HG03439 (cell line): ENCODE measurements at regions not wholly inside any gene's neighbourhood (a gene's known extent, or its start where the extent isn't known, plus 50 kb on each side); places are given as distances from the start of the nearest gene placed in this dataset.
"Not testable (repeated sequence)": the region's sequence is repeated elsewhere in the genome, so short reads cannot be mapped to it uniquely, and the experiment has no call there.

Experiments
- ATAC-seq: cut with Tn5 transposase; IDR thresholded peaks from one replicate; pipeline ENCODE4 v1.9.1; 2021; ENCODE audit warnings: mild to moderate bottlenecking, moderate library complexity; ENCODE audit not compliant: unreplicated experiment

- not testable (repeated sequence) for ATAC-seq
These were observed 126.2 kb upstream of the TGFBR2 start for GRCh38 chr3:30480156-30480555.

- ATAC-seq, result no peak
These were observed 125.8 kb upstream of the TGFBR2 start for GRCh38 chr3:30480587-30480986.

DNA sequence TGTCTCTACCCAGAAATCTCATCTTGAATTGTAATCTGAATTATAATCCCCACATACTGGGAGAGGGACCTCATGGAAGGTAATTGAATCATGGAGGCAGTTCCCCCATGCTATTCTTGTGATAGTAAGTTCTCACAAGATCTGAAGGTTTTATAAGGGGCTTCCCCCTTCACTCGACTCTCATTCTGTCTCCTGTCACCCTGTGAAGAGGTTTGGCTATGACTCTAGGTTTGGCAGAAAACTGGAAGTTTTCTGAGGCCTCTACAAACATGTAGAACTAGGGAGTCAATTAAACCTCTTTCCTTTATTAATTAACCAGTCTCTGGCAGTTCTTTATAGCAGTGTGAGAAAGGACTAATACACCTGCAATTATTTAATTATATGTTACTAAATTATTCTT lies 125.2 kb upstream of the TGFBR2 start:
- ATAC-seq, result no peak

DNA sequence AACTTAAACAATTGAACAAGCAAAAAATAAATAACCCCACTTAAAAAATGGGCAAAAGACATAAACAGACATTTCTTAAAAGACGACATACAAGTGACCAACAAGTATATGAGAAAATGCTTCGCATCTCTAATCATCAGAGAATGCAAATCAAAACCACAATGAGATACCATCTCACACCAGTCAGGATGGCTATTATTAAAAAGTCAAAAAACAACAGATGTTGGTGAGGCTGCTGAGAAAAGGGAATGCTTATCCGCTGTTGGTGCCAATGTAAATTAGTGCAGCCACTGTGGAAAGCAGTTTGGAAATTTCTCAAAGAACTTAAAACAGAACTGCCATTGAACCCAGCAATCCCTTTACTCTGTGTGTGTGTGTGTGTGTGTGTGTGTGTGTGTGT lies 122.2 kb upstream of the TGFBR2 start:
- not testable (repeated sequence) for ATAC-seq

- ATAC-seq, result no peak
These were observed 120.0 kb upstream of the TGFBR2 start for GRCh38 chr3:30486368-30486767.

DNA sequence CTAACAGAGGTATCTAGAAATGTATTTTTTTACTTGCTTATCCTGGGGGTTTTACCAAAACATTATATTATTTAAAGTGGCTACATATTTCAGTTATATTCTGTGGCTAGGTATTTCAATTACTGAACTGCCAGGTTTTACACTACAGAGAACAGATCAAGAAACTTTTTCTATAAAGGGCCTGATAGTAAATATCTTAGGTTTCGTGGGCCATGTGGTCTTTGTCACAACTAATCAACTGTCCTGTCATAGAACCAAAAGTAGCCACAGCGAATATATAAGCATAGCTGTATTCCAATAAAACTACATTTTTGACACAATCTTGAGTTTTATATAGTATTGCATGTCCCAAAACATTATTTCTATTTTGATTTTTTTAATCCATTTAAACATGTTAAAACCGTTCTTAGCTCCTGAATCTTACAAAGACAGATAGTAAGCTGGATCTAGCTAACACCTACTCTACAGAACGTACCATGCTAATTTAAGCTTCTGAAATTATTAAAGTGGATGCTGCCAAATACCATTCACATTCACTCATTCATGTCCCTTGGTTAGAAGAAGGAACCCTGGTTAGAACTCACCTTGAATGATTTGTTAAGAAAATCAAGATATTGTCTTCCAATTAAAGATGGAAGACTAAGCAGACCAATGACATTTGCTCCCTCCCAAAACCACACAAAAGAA lies 118.2 kb upstream of the TGFBR2 start:
- no peak for ATAC-seq

GRCh38 chr3:30492322-30493192 lies 113.8 kb upstream of the TGFBR2 start:
- no peak for ATAC-seq

DNA sequence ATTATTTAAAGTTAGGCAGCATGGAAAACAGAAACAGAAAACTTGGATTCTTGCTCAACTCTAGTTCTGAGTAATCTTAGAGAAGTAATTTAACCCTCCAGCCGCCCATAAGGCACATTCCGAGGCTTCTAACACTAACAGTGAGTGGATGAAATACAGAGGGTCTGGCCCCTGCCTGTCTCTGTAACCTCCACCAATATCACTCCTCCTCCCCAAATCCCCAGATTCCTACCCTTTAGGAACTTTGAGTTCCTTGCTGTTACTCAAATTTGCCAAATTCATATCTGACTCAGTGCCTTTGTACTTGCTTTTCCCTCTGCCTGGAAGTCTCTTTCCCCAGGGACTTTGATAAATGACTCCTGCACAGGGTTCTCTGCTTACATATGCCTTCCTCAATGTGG lies 112.5 kb upstream of the TGFBR2 start:
- ATAC-seq, result no peak

- no peak for ATAC-seq
These were observed 111.0 kb upstream of the TGFBR2 start for GRCh38 chr3:30495172-30496065.

DNA sequence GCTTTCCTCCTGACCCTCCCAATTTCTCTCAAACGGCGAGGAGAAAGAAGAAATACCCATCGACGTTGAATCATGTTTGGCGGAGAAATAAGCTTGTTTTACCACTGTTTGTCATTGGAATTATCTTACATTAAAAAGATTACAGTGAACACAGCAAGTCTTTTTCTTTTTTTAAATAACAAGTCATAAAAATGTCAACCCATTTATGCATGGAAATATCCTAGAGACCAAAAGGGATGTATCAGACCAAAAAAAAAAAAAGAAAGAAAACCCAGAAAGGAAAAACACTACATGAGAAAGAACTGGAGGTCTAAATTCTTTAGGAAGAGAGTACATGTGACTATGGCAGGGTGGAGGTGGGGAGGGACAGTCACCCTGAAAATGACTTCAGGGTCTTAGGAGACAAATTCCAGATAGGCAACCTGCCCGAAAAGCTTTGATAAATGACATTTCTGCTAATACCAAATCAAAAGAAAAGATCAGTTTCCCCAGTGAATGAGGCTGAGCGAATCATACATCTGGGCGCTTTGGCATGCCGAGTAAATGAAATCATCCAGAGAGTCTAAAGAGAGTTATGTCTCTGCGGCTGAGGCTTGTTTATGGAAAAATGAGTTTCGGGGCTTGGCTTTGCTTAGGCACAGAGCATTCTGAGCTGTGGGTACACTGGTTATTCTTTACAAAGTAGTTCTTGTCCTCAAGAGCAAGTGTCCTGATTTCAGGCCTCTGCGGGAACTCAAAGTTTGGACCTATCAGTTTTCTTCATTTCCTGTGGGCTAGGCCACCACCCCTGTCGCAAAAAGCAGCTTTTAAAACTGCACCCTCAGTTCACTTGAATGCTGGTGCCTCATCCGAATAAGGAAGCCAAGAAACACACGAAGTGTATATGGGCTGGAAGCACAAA lies 110.1 kb upstream of the TGFBR2 start:
- no peak for ATAC-seq

DNA sequence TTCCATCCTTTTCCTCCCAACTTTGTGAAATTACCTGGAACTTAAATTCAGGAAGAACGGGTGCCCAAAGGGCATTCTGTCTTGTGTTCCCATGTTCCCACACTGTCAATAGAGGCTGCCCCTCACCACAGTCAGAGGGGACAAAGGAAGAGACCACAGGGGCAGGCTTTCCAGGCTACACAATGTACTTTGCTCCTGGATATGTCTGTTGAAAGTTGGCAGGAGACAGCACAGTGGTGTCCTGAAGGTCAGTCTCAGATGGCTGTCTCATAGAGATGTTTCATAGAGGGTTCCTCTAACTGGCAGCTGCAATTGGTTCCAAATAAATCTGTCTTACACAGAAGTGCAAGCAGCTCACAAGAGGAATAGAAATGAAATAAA lies 107.8 kb upstream of the TGFBR2 start:
- no peak for ATAC-seq

DNA sequence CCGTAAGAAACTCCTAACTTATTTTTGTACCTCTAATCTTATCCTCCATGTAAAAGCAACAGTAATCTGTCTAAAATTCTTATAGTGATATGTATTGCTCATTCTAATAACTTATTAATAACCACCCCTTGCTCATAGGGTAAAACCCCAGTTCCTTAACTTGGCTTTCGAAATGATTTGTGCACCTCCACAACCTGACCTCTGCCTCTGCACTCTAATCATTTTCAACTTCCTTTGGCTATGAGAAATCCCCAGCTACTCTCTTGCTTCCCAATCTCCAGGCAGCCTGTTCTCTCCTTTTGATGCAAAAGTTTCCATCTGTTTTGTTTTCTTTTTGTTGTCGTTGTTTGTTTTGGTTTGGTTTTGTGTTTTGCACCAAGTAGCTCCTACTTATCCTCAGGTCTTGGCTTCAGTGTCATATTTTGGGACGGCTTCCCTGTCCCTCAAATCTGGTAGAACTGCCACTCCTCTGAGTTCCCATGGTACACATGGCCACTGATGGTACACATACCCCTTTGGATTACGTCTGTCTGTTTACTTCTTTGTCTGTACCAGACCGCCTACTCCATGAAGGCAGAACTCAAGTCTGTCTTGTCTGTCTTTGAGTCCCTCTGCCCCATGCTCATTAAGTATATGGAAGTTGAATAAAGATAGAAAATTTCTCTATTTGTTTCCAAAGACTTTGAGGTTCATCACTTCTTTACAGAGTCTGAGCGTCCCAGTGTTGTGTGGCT lies 105.6 kb upstream of the TGFBR2 start:
- peak; percentile 94 for ATAC-seq

GRCh38 chr3:30501526-30501925 lies 104.9 kb upstream of the TGFBR2 start:
- no peak for ATAC-seq

DNA sequence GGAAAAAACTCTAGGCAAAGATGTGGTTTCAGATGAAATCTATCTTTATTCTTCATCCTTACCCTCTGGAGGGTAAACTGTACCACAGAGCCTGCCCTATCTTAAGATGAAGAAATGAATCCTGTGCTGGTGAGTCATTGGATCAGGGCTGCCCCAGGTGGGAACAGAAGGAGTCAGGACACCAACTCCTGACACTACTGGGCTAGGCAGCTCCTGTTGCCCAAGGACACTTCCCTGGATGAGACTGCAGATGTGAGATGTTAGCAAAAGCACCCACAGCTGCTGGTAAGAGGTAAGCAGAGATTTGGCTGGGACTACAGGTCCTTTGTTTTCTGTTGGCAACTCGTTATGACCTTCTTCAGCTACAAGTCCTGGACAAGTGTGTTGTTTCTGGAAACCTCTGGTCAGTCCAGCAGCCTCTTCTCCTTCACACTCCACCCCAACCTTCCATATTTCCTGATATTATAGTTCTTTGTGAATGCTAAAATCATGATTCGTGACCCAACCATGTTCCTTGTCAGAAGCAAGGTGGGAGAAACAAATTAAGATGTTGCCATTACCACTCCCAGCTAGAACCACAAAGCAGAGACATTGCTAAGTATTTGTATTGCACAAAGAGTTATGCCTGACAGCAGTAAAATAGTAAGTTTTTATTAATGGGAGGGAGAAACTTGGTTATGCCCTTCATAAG lies 104.2 kb upstream of the TGFBR2 start:
- ATAC-seq, result no peak

DNA sequence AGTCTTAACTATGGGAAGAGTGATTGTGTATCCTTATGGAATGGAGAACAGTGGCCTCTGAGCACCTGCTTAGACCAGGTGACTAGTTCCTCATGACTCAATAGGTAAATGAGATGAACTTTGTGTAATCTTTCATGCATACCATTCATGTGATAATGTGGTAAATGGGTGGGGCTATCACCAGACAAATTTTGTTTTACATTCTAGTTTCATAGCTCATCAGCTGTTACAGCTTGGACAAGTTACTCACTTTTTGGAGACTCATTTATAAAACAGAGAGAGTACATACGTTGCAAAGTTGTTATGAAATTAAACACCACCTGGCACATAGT lies 103.7 kb upstream of the TGFBR2 start:
- peak; percentile 52 for ATAC-seq

DNA sequence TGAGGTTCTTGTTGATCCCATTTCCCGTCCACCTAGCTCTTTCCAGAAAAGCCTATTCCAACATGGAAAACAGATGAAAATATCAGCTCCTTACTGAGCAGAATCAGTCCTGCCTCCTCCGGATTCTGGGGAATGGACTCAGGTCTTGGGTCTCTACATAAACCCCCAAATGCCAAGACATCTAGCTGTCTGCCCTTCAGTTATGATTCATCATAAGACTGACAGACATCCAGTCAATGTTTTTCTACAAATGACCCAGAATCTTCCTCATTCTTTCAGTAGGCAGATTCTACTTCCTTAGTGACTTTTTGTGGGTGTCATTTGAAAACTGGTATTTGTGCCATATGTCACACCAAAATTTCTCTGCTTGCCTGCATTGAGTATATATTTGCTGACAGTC lies 103.0 kb upstream of the TGFBR2 start:
- ATAC-seq, result no peak

DNA sequence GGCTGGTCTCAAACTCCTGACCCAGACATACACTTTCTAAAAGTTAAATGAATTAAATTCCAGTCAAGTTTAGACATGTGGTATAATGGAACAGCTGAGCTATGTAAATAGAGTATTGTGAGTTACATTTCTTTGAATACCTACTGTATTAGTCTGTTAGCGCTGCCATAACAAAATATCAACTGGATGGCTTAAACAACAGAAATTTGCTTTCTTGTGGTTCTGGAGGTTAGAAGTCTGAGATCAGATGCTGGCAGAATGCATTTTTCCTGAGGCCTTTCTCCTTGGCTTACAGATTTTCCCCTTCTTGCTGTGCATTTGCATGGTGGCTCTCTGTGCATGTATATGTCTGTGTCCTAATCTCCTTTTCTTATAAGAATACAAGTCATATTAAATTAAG lies 101.5 kb upstream of the TGFBR2 start:
- no peak for ATAC-seq

DNA sequence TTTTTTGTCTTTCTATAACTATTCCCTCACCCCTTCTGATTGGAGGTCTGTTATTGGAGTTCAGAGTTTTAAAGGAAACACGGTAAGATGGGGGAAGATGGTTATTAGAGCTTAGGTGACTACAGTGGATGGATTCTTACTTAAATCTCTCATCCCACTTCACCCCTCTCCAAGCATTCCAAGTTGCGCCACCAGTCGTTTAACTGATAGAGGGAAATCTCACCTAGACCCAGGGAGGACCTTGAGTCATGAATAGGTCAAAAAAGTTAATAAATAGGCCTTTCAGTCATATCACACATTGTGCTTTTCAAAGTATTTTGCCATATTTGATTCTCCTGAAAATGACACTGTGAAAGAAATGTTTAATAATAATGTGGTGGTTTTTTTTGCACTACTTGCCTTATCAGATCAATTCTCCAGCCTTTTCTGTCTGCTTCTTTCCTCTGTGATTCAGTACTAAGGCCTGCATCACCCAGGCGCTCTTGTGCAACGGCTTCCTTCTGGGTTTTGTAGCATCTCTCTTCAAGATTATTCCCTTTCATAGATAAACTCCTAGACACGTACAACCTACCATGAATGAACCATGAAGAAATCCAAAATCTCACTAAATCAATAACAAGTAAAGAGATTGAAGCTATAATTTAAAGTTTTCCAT lies 100.4 kb upstream of the TGFBR2 start:
- ATAC-seq, result no peak

- ATAC-seq, result no peak
These were observed 98.1 kb upstream of the TGFBR2 start for GRCh38 chr3:30508339-30508738.
